HepG2 (cell line): ENCODE measurements at regions not wholly inside any gene's neighbourhood (a gene's known extent, or its start where the extent isn't known, plus 50 kb on each side); places are given as distances from the start of the nearest gene placed in this dataset.

Source experiments
- ATAC-seq: fragments of 200-7000 bp; cut with Tn5 transposase; 3 replicates; pipeline ENCODE4 v1.9.1; 2020; ENCODE audit warnings: mild to moderate bottlenecking, moderate library complexity
- BruUV-seq: library from RNA; stranded (reverse); fragments of 400-500 nt; replicated peaks from 2 replicates; lab custom pipeline; 2021; lab: Mats Ljungman, UMichigan
- CTCF ChIA-PET: fragments of 300-600 bp; formaldehyde crosslinking; extraction: SDS; loops from one replicate; lab custom pipeline; 2021; ENCODE audit warnings: low total read pairs, inconsistent platforms, low intra/inter-chr PET ratio; lab: Yijun Ruan, JAX
- POLR2A ChIA-PET: fragments of 350-600 bp; sonication (Branson Sonifier 250); formaldehyde crosslinking; loops from one replicate; lab custom pipeline; 2020; ENCODE audit warnings: antibody characterized with exemption, inconsistent platforms; lab: Yijun Ruan, JAX
- DNase-seq: peaks from one replicate; pipeline ENCODE4 v3.0.0-alpha.2; 2015; ENCODE audit warnings: low spot score
- FAIRE-seq: peaks from 3 replicates; lab custom pipeline; 2011; peaks lifted over from hg19 to GRCh38; lab: Jason Lieb, UNC
- H2AFZ ChIP-seq: one replicate; pipeline ENCODE4 v1.6.1; 2011; ENCODE audit warnings: low read length, inconsistent platforms
- H3K27ac ChIP-seq: fragments of 300-600 bp; 3 replicates; pipeline ENCODE4 v1.8.0; 2011; ENCODE audit warnings: mixed run types, mild to moderate bottlenecking, mixed read lengths, low read length, inconsistent platforms; ENCODE audit not compliant: insufficient read depth; ENCODE audit errors: extremely low read length
- H3K27me3 ChIP-seq, 2 experiments: fragments of 200-600 bp in 1 of 2; 2 replicates in 1 of 2; 3 replicates in 1 of 2; pipeline versions ENCODE4 v1.6.0 to v1.8.0; 2011; ENCODE audit warnings: low read length in 2 of 2, mild to moderate bottlenecking in 2 of 2, moderate library complexity in 2 of 2, inconsistent platforms in 1 of 2; ENCODE audit not compliant: insufficient read depth in 2 of 2, control insufficient read depth in 1 of 2
- H3K36me3 ChIP-seq, 2 experiments: fragments of 200-600 bp in 1 of 2; replicated peaks in 1 of 2; 2 replicates in 1 of 2; 3 replicates in 1 of 2; pipeline versions ENCODE4 v1.5.1 to v1.8.0; 2011; ENCODE audit warnings: low read length in 2 of 2, inconsistent platforms in 1 of 2; ENCODE audit not compliant: insufficient read depth in 2 of 2, control insufficient read depth in 1 of 2
- H3K4me1 ChIP-seq: 2 replicates; pipeline ENCODE4 v1.5.1; 2012; ENCODE audit warnings: low read length, inconsistent platforms; ENCODE audit not compliant: insufficient read depth
- H3K4me2 ChIP-seq: 2 replicates; pipeline ENCODE4 v1.6.0; 2011; ENCODE audit warnings: low read depth, low read length, inconsistent platforms
- H3K4me3 ChIP-seq, 3 experiments: fragments of 200-600 bp in 1 of 3; sonication (generic), shearing (Covaris generic) in 1 of 3; replicated peaks in 1 of 3; 2 replicates each; pipeline ENCODE4 v1.5.1; 2011 to 2016; ENCODE audit warnings: low read length in 3 of 3, inconsistent platforms in 2 of 3, low read depth in 2 of 3, mild to moderate bottlenecking in 2 of 3, control low read depth in 1 of 3, mixed read lengths in 1 of 3; ENCODE audit not compliant: insufficient read depth in 1 of 3
- H3K79me2 ChIP-seq: one replicate; pipeline ENCODE4 v1.6.1; 2011; ENCODE audit warnings: low read length, inconsistent platforms; ENCODE audit not compliant: insufficient read depth
- H3K9ac ChIP-seq: 2 replicates; pipeline ENCODE4 v1.6.0; 2011; ENCODE audit warnings: mild to moderate bottlenecking, low read depth, low read length, inconsistent platforms; ENCODE audit not compliant: insufficient read depth
- H3K9me3 ChIP-seq: 2 replicates; pipeline ENCODE4 v1.5.1; 2012; ENCODE audit warnings: mild to moderate bottlenecking, low read length
- H4K20me1 ChIP-seq: 2 replicates; pipeline ENCODE4 v1.6.0; 2011; ENCODE audit warnings: inconsistent platforms, mild to moderate bottlenecking, low read length, moderate library complexity; ENCODE audit not compliant: insufficient read depth
- AHDC1 ChIP-seq: sonication (generic); formaldehyde crosslinking; IDR thresholded peaks from 2 replicates; pipeline ENCODE4 v1.5.1; 2020; ENCODE audit warnings: mild to moderate bottlenecking, missing genetic modification reagents, borderline replicate concordance
- ARID4A ChIP-seq: sonication (generic); formaldehyde crosslinking; IDR thresholded peaks from 2 replicates; pipeline ENCODE4 v1.5.0; 2020; ENCODE audit warnings: mild to moderate bottlenecking, missing genetic modification reagents, borderline replicate concordance
- DMAP1 ChIP-seq: IDR thresholded peaks from 2 replicates; pipeline ENCODE4 v1.6.1; 2016
- DPF2 ChIP-seq: sonication (generic); formaldehyde crosslinking; IDR thresholded peaks from 2 replicates; pipeline ENCODE4 v1.4.0; 2020; ENCODE audit warnings: mild to moderate bottlenecking, low read depth, missing genetic modification reagents, borderline replicate concordance
- MNT ChIP-seq: fragments of 450-650 bp; IDR thresholded peaks from 2 replicates; pipeline ENCODE4 v1.6.1; 2016
- REXO4 ChIP-seq: sonication (generic); formaldehyde crosslinking; IDR thresholded peaks from 2 replicates; pipeline ENCODE4 v1.8.0; 2022; ENCODE audit warnings: missing genetic modification reagents, mild to moderate bottlenecking, borderline replicate concordance
- TCF7L2 ChIP-seq: IDR thresholded peaks from 2 replicates; pipeline ENCODE4 v1.6.1; 2011; ENCODE audit warnings: mild to moderate bottlenecking, low read depth, low read length, moderate library complexity
- ZHX1 ChIP-seq: sonication (generic); formaldehyde crosslinking; IDR thresholded peaks from 2 replicates; pipeline ENCODE4 v1.8.1; 2022; ENCODE audit warnings: low read depth, mild to moderate bottlenecking, missing genetic modification reagents
- ZNF121 ChIP-seq: sonication (generic); formaldehyde crosslinking; IDR thresholded peaks from 2 replicates; pipeline ENCODE4 v1.5.0; 2020; ENCODE audit warnings: mild to moderate bottlenecking, missing genetic modification reagents
- ZNF766 ChIP-seq: sonication (generic); formaldehyde crosslinking; IDR thresholded peaks from 2 replicates; pipeline ENCODE4 v1.5.0; 2020; ENCODE audit warnings: missing genetic modification reagents, borderline replicate concordance
- WGBS: methylation state at CpG from one replicate; pipeline ENCODE4 v1.1.6; 2017; ENCODE audit warnings: low lambda C conversion rate; 5-methylcytosine and 5-hydroxymethylcytosine counted together
- in situ Hi-C: cut with HindIII; loops from 2 replicates; pipeline ENCODE4 v1.10.0; 2017; ENCODE audit warnings: low pct_unique_long_range_greater_than_20kb; ENCODE audit not compliant: extremely low pct_ligation_motif_present
- intact Hi-C: fragments of 100-400 bp; cut with micrococcal nuclease; formaldehyde crosslinking; loops from one replicate; pipeline ENCODE4 v1.10.0; 2022; ENCODE audit not compliant: unreplicated experiment

GRCh38 chr2:144328938-144329337 lies 191.0 kb downstream of the ZEB2 start:
- ChIA-PET POLR2A (no interaction called here), CTCF (no interaction called here)
- Histone ChIP-seq H2AFZ (no peak overlapping the region), H3K4me3 (no peak overlapping the region), H4K20me1 (no peaks in the 10 kb centered on the region), H3K36me3 (no peaks in the 10 kb centered on the region; a peak in 1 of 5 replicates), H3K27me3 (peaks cover 0 to 7% of the 10 kb centered on the region in 2 experiments; a peak in 1 of 5 replicates), H3K4me1 (peaks cover 23% of the 10 kb centered on the region), H3K9ac (no peak overlapping the region), H3K4me2 (no peak overlapping the region), H3K27ac (no peak overlapping the region), H3K79me2 (no peaks in the 10 kb centered on the region), H3K9me3 (no peaks in the 10 kb centered on the region)
- FAIRE-seq (no peak), DNase-seq (no peak), ATAC-seq (no peak)
- in situ Hi-C loops = no loop called here
- WGBS = 92% methylated on average over 7 of the region's 7 CpGs
- no TSS peak for BruUV-seq
- intact Hi-C loops = no loop called here
- TF ChIP-seq REXO4 (no peak), MNT (no peak), AHDC1 (no peak), ARID4A (CRISPR knock-in tag) (no peak), ZNF766 (CRISPR knock-in tag) (no peak), ZNF121 (CRISPR knock-in tag) (no peak), TCF7L2 (no peak), ZHX1 (CRISPR knock-in tag) (no peak), DPF2 (CRISPR knock-in tag) (no peak), DMAP1 (CRISPR knock-in tag) (no peak)
